Smooth muscle cell (in vitro differentiated cells): ENCODE measurements at regions not wholly inside any gene's neighbourhood (a gene's known extent, or its start where the extent isn't known, plus 50 kb on each side); places are given as distances from the start of the nearest gene placed in this dataset.

ENCODE experiments used
- DNase-seq: peaks from one replicate; lab custom pipeline; 2025; ENCODE audit not compliant: unreplicated experiment; lab: John Stamatoyannopoulos, UW
- H2AFZ ChIP-seq: fragments of 200-600 bp; sonication (generic); 2 replicates; pipeline ENCODE4 v1.6.0; 2016; ENCODE audit warnings: antibody characterized with exemption, low read depth, mild to moderate bottlenecking
- H3F3A ChIP-seq: fragments of 200-600 bp; sonication (generic); 2 replicates; pipeline ENCODE4 v1.6.0; 2017; ENCODE audit warnings: antibody characterized with exemption, low read depth
- H3K27ac ChIP-seq: fragments of 200-600 bp; sonication (generic); 2 replicates; pipeline ENCODE4 v1.5.1; 2016; ENCODE audit warnings: low read depth, mild to moderate bottlenecking
- H3K27me3 ChIP-seq: fragments of 200-600 bp; sonication (generic); 2 replicates; pipeline ENCODE4 v1.6.1; 2016; ENCODE audit warnings: low read depth, mild to moderate bottlenecking
- H3K36me3 ChIP-seq: fragments of 200-600 bp; sonication (generic); 2 replicates; pipeline ENCODE4 v1.5.1; 2016; ENCODE audit warnings: low read depth
- H3K4me1 ChIP-seq: fragments of 200-600 bp; sonication (generic); 2 replicates; pipeline ENCODE4 v1.5.1; 2016; ENCODE audit warnings: low read depth
- H3K4me2 ChIP-seq: fragments of 200-600 bp; sonication (generic); 2 replicates; pipeline ENCODE4 v1.6.0; 2016; ENCODE audit warnings: mild to moderate bottlenecking
- H3K4me3 ChIP-seq: fragments of 200-600 bp; sonication (generic); 2 replicates; pipeline ENCODE4 v1.5.1; 2016; ENCODE audit warnings: mild to moderate bottlenecking
- H3K79me2 ChIP-seq: fragments of 200-600 bp; sonication (generic); 2 replicates; pipeline ENCODE4 v1.6.0; 2016; ENCODE audit warnings: low read depth, mild to moderate bottlenecking
- H3K9ac ChIP-seq: fragments of 200-600 bp; sonication (generic); 2 replicates; pipeline ENCODE4 v1.6.0; 2016; ENCODE audit warnings: low read depth
- H3K9me3 ChIP-seq: fragments of 200-600 bp; sonication (generic); replicated peaks from 2 replicates; pipeline ENCODE4 v1.5.1; 2016; ENCODE audit warnings: low read depth
- H4K20me1 ChIP-seq: fragments of 200-600 bp; sonication (generic); 2 replicates; pipeline ENCODE4 v1.6.0; 2016; ENCODE audit warnings: low read depth
- CTCF ChIP-seq: fragments of 200-600 bp; sonication (generic); IDR thresholded peaks from 2 replicates; pipeline ENCODE4 v1.5.1; 2017; ENCODE audit warnings: borderline replicate concordance, mild to moderate bottlenecking, antibody characterized with exemption; ENCODE audit not compliant: insufficient read depth, poor library complexity, severe bottlenecking
- WGBS: methylation state at CpG from one replicate; pipeline ENCODE4 v1.1.7; 2016; ENCODE audit warnings: low lambda C conversion rate; 5-methylcytosine and 5-hydroxymethylcytosine counted together

- Histone ChIP-seq H3K27me3 (peaks cover 19% of the 10 kb centered on the region), H3K9ac (no peak overlapping the region), H3K4me3 (no peak overlapping the region), H4K20me1 (no peaks in the 10 kb centered on the region), H3K4me1 (peaks cover 15% of the 10 kb centered on the region), H3K36me3 (no peaks in the 10 kb centered on the region), H3K79me2 (no peaks in the 10 kb centered on the region), H3F3A (no peaks in the 10 kb centered on the region), H3K9me3 (no peaks in the 10 kb centered on the region), H3K27ac (no peak overlapping the region), H3K4me2 (no peak overlapping the region), H2AFZ (no peak overlapping the region)
- WGBS = 84% methylated on average over 13 of the region's 13 CpGs
- TF ChIP-seq CTCF = no peak
- no peak for DNase-seq
Measured at GRCh38 chr13:99854366-99854765, 117.2 kb downstream of the ZIC5 start.

GRCh38 chr13:99847318-99847750 lies 124.2 kb downstream of the ZIC5 start:
- Histone ChIP-seq H3K27me3 (no peaks in the 10 kb centered on the region), H3K4me1 (no peaks in the 10 kb centered on the region), H3K9ac (no peak overlapping the region), H3K9me3 (no peaks in the 10 kb centered on the region), H2AFZ (no peak overlapping the region), H3K27ac (no peak overlapping the region), H3K79me2 (no peaks in the 10 kb centered on the region), H3K4me2 (no peak overlapping the region), H4K20me1 (no peaks in the 10 kb centered on the region), H3K36me3 (no peaks in the 10 kb centered on the region), H3K4me3 (no peak overlapping the region), H3F3A (no peaks in the 10 kb centered on the region)
- DNase-seq = no peak
- 74% methylated on average over 10 of the region's 10 CpGs for WGBS
- TF ChIP-seq CTCF = no peak

GRCh38 chr13:99845161-99845874 lies 126.2 kb downstream of the ZIC5 start:
- H3K4me3 ChIP-seq = no peak overlapping the region
- H3K36me3 ChIP-seq = no peaks in the 10 kb centered on the region
- H3K27ac ChIP-seq = no peak overlapping the region
- no peak for TF ChIP-seq CTCF
- DNase-seq = no peak
- H3K27me3 ChIP-seq = no peaks in the 10 kb centered on the region
- no peaks in the 10 kb centered on the region for H4K20me1 ChIP-seq
- WGBS = 93% methylated on average over 29 of the region's 29 CpGs
- no peak overlapping the region for H3K9ac ChIP-seq
- no peak overlapping the region for H2AFZ ChIP-seq
- no peak overlapping the region for H3K4me2 ChIP-seq
- no peaks in the 10 kb centered on the region for H3K79me2 ChIP-seq
- H3K4me1 ChIP-seq = no peaks in the 10 kb centered on the region
- H3F3A ChIP-seq = no peaks in the 10 kb centered on the region
- H3K9me3 ChIP-seq = no peaks in the 10 kb centered on the region

DNA sequence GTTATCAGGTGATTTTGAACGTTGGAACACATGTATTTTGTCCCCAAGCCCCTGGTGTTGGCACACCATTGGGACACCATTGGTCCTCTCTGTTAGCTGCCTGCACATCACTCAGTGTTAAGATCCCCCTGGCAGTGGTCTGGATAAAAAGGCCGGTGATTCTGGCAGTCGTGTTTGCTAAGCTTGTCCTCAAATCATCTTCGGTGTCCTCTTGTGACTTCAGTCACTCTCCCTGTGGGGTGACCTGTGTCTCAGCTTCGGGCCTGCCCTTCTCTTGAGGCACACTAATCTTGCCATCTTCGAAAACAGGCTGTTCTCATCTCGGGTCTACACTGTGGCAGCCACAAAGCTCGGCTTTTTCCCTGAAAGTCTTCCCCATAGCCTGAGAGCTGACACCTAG lies 127.1 kb downstream of the ZIC5 start:
- no peaks in the 10 kb centered on the region for H3K4me1 ChIP-seq
- no peak overlapping the region for H2AFZ ChIP-seq
- H4K20me1 ChIP-seq = no peaks in the 10 kb centered on the region
- no peak overlapping the region for H3K9ac ChIP-seq
- no peak overlapping the region for H3K4me2 ChIP-seq
- H3F3A ChIP-seq = no peaks in the 10 kb centered on the region
- no peak for DNase-seq
- 93% methylated on average over 8 of the region's 8 CpGs for WGBS
- no peaks in the 10 kb centered on the region for H3K9me3 ChIP-seq
- no peaks in the 10 kb centered on the region for H3K36me3 ChIP-seq
- no peak overlapping the region for H3K4me3 ChIP-seq
- TF ChIP-seq CTCF = no peak
- no peak overlapping the region for H3K27ac ChIP-seq
- no peaks in the 10 kb centered on the region for H3K79me2 ChIP-seq
- no peaks in the 10 kb centered on the region for H3K27me3 ChIP-seq
